ENCODE measurements at regions not wholly inside any gene's neighbourhood (a gene's known extent, or its start where the extent isn't known, plus 50 kb on each side); places are given as distances from the start of the nearest gene placed in this dataset.

- DNase-seq (ENCODE audit: low spot score) = no peak
Measured at GRCh38 chr13:105602956-105603670, 932.3 kb downstream of the EFNB2 start.

- DNase-seq (ENCODE audit: low spot score) = no peak
Measured at GRCh38 chr13:105599477-105600037, 935.9 kb downstream of the EFNB2 start.

GRCh38 chr13:105598529-105598928 is 936.9 kb downstream of the EFNB2 start:
- no peak for DNase-seq (ENCODE audit: low spot score)

GRCh38 chr13:105597573-105597972 is 937.9 kb downstream of the EFNB2 start:
- no peak for DNase-seq (ENCODE audit: low spot score)

GRCh38 chr13:105595471-105595870 is 940.0 kb downstream of the EFNB2 start:
- DNase-seq (ENCODE audit: low spot score) = no peak

GRCh38 chr13:105591277-105591676 is 944.2 kb downstream of the EFNB2 start:
- no peak for DNase-seq (ENCODE audit: low spot score)

- no peak for DNase-seq (ENCODE audit: low spot score)
Measured at GRCh38 chr13:105587786-105588185, 947.7 kb downstream of the EFNB2 start.

- no peak for DNase-seq (ENCODE audit: low spot score)
Measured at GRCh38 chr13:105579821-105580710, 955.4 kb downstream of the EFNB2 start.

- no peak for DNase-seq (ENCODE audit: low spot score)
Measured at GRCh38 chr13:105573136-105573535, 962.3 kb downstream of the EFNB2 start.

- no peak for DNase-seq (ENCODE audit: low spot score)
Measured at GRCh38 chr13:105572401-105572800, 963.1 kb downstream of the EFNB2 start.

- no peak for DNase-seq (ENCODE audit: low spot score)
Measured at GRCh38 chr13:105569816-105570215, 965.6 kb downstream of the EFNB2 start.

GRCh38 chr13:105567951-105568525 is 967.4 kb downstream of the EFNB2 start:
- DNase-seq (ENCODE audit: low spot score) = no peak

GRCh38 chr13:105565136-105565727 is 970.2 kb downstream of the EFNB2 start:
- DNase-seq (ENCODE audit: low spot score) = no peak

GRCh38 chr13:105552078-105552477 is 983.4 kb downstream of the EFNB2 start:
- DNase-seq (ENCODE audit: low spot score) = no peak

GRCh38 chr13:105547851-105548250 is 987.6 kb downstream of the EFNB2 start:
- DNase-seq (ENCODE audit: low spot score) = no peak

GRCh38 chr13:105545811-105546210 is 989.7 kb downstream of the EFNB2 start:
- no peak for DNase-seq (ENCODE audit: low spot score)

GRCh38 chr13:105543742-105544141 is 991.7 kb downstream of the EFNB2 start:
- no peak for DNase-seq (ENCODE audit: low spot score)

- DNase-seq (ENCODE audit: low spot score) = no peak
Measured at GRCh38 chr13:105541565-105541964, 993.9 kb downstream of the EFNB2 start.

GRCh38 chr13:105538346-105538745 is 997.1 kb downstream of the EFNB2 start:
- no peak for DNase-seq (ENCODE audit: low spot score)

- no peak for DNase-seq (ENCODE audit: low spot score)
Measured at GRCh38 chr13:105537113-105537512, 998.3 kb downstream of the EFNB2 start.

- no peak for DNase-seq (ENCODE audit: low spot score)
Measured at GRCh38 chr13:105530468-105530867, 1005.0 kb downstream of the EFNB2 start.

GRCh38 chr13:105527127-105527526 is 1008.3 kb downstream of the EFNB2 start:
- DNase-seq (ENCODE audit: low spot score) = no peak
